ENCODE measurements at regions not wholly inside any gene's neighbourhood (a gene's known extent, or its start where the extent isn't known, plus 50 kb on each side); places are given as distances from the start of the nearest gene placed in this dataset.
A peak's percentile ranks its signal among the peaks of the same experiment; 100 is the strongest.

DNA sequence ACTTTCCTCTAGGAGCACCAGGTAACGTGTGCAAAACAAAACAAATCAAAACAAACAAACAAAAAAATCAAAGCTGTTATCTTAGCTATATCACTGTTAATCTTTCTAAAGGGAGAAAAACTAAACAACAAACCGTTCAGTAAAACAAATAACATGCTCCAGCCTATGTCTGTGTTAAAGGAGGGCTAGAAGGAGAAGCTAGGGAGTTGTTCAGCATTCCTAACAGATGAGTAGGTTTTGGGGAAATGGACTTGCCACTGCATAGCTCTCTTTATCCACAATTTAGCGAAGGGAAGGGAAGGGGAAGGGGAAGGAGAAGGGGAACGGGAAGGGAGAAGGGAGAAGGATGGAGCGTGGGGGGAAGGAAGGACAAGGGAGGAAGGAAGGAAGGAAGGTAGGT is 134.2 kb upstream of the AKR1E2 start:
- ATAC-seq (no peak), DNase-seq (ENCODE audit: low spot score) (no peak)

- no peak for ATAC-seq
- DNase-seq (ENCODE audit: low spot score) = no peak
Measured at GRCh38 chr10:4691301-4691700, 134.7 kb upstream of the AKR1E2 start.

DNA sequence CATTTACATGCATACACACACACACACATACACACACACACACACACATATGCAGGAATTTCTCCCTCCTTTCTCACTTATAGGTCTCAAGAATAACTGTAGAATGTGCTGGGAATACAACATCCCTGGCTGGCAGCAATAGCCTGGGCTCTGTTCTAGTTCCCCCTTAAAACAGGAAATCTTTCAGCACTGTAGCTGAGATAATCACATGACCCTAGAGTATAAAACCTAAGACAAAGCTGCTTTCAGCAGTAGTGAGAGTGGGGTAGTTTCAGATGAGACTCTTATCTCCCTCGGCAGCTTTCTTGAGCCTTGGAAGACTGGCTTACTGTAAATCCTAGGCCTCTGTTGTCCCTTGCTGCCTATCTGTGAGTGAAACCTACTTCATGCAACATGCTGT is 137.4 kb upstream of the AKR1E2 start:
- peak; percentile 31 for ATAC-seq

DNA sequence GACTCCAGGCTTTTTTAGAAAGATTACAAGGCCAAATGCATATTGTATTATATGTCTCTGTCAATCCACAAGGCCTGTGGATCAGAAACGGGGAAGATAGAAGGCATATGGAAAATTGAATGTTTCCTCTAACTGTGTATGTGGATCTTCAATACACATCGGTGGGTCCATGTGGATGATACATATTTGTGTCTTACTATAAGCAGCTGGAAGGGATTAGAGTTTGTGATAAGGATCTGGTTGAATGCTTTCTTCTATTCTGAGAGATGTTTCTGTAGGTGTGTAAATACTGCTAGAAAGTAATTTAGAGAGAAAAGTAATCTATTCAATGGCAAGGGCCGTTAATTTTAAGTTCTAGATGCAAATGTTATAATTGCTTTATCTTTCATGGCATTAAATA is 137.8 kb upstream of the AKR1E2 start:
- ATAC-seq (no peak), DNase-seq (ENCODE audit: low spot score) (no peak)

More for the DNA sequence above, 137.4 kb upstream of the AKR1E2 start:
- DNase-seq (ENCODE audit: low spot score) = no peak

DNA sequence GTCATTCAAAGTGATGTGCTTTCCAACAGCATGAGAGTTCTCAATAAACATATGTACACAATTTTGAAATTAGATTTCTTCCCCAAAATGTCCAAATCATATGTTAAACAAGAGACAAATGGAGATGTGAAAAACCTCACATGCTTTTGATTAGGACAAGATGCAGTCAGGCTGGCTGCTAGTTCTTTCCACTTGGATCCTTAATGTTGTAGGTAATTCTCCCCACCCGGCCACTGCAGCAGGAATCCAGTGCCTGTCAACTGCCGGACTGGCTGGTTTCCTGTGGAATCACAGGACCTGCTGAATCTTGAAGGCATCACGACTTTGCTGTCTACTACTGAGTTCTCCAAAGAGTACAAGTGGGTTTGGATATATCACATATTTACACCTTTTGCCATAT is 138.6 kb upstream of the AKR1E2 start:
- no peak for DNase-seq (ENCODE audit: low spot score)
- ATAC-seq = no peak

DNA sequence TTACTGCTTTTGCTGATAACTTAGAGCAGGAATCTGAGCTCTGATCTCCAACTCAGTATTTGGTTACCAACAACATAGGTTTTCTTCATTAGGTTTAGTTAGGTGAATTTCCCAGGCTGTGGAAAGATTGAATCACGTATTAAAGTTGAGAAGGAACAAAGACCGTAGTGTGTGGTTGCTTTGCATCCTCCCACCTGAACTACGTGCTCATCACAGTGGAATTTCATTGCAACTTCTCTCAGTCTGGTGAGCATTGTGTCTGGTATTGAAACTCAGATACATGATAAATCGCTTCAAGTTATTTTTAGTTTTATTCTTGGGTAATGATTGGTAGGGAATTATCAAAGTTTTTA is 139.4 kb upstream of the AKR1E2 start:
- ATAC-seq (no peak), DNase-seq (ENCODE audit: low spot score) (no peak)

DNA sequence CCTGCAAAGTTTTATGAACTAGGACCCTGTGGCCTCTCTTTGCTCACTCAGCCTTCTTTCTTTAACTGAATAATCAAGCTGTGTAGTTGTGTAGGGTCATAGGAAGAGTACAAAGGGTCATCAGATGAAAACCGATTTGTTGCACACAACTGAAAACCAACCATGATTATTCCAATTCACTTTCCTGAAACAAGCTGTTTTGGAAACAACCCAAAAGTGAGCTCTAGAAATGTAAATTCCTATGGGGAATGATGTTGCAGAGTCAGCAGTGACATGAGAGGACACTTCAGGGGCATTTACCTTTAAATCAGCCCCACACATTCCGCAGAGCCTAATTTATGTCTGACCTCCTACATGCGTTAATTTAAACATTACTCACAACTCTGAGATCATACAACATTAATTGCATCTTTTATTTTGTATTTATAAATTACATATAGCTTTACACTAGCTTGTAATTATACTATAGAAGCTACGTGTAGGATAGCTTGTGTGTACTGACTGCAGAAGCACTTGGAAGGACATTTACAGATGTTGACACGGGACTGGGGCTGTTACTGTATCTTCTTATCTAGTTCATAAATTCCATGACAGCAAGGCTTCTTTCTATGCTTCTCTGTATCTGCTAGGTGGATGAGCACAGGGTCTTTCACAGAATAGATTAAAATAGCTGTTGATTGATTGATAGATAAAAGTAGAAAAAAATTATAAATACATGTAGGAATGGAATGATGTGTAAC is 139.9 kb upstream of the AKR1E2 start:
- ATAC-seq (no peak), DNase-seq (ENCODE audit: low spot score) (no peak)

DNA sequence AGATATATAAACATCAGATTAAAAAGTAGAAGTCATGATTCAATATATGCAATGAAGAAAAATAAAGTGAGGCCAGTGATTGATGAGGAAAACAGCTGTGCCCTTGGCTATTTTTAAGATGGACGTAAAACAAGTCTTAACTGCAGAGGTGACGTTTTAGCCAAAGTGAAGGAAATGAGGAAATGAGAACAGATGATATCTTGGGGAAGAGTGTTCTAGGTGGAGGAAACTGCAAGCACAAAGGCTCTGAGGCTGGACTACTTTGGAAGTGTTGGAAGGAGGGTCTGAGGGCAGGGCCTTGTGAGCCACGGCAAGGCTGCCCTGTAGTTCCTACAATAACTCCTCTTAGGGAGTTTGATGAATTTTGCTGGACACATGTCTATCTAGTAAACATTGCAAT is 140.5 kb upstream of the AKR1E2 start:
- DNase-seq (ENCODE audit: low spot score) (no peak), ATAC-seq (no peak)

- no peak for DNase-seq (ENCODE audit: low spot score)
- ATAC-seq = no peak
Measured at GRCh38 chr10:4684434-4684833, 141.6 kb upstream of the AKR1E2 start.

DNA sequence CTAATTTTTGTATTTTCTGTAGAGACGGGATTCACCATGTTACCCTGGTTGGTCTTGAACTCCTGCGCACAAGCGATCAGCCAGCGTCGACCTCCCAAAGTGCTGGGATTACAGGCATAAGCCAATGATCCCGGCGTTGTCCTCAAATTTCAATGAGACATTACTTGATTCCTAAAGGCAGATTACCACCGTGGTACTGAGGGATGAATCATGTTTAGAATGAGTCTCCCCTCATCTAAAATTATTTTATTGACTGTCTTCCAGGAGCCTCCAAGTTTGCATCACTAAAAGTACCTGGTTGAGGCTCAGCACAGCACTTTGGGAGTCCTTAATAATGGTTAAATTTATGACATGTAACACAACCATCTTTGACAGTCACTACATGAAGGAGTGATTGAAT is 142.2 kb upstream of the AKR1E2 start:
- DNase-seq (ENCODE audit: low spot score) (no peak), ATAC-seq (no peak)

DNA sequence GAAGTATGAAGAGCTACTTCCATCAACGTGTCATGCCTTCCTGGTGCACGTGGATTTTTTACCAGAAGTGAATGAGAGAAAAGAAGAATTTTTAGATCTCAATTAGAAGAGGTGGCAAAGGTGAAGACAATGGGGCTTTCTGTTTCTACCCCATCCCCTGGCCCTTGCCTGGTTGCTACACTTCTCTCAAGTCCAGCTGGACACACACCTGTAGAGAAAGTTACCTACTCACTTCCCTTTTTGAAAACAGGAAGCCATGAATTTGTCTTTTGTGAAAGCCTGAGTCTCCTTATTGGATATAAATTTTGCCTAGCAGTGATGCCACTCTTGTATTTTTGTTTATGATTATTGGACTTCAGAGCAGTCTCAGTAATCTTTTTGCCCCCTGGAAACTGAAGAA is 142.9 kb upstream of the AKR1E2 start:
- ATAC-seq (no peak), DNase-seq (ENCODE audit: low spot score) (no peak)

GRCh38 chr10:4678951-4679671 is 146.9 kb upstream of the AKR1E2 start:
- ATAC-seq (peak; percentile 33), DNase-seq (ENCODE audit: low spot score) (no peak)

- DNase-seq (ENCODE audit: low spot score) = no peak
- peak; percentile 54 for ATAC-seq
Measured at GRCh38 chr10:4678023-4678950, 147.7 kb upstream of the AKR1E2 start.

- peak; percentile 68 for ATAC-seq
- no peak for DNase-seq (ENCODE audit: low spot score)
Measured at GRCh38 chr10:4677296-4678021, 148.5 kb upstream of the AKR1E2 start.

DNA sequence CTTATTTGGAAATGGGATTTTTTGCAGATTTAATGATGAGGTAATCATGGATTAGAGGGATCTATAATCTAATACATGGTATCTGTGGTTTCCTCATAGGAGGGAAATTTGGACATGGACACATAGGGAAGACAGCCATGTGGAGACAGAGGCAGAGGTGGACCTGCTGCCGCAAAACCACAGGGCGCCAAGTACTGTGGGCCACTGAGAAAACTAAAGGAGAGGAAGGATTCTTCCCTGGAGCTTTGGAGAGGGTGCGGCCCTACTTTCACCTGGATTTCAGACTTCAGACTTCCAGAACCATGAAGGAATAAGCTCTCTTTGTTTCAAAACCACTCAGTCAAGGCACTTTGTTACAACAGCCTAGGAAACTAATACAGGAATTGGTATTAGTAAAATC is 149.4 kb upstream of the AKR1E2 start:
- ATAC-seq (no peak), DNase-seq (ENCODE audit: low spot score) (no peak)

GRCh38 chr10:4675808-4676207 is 150.2 kb upstream of the AKR1E2 start:
- no peak for DNase-seq (ENCODE audit: low spot score)
- ATAC-seq = no peak

DNA sequence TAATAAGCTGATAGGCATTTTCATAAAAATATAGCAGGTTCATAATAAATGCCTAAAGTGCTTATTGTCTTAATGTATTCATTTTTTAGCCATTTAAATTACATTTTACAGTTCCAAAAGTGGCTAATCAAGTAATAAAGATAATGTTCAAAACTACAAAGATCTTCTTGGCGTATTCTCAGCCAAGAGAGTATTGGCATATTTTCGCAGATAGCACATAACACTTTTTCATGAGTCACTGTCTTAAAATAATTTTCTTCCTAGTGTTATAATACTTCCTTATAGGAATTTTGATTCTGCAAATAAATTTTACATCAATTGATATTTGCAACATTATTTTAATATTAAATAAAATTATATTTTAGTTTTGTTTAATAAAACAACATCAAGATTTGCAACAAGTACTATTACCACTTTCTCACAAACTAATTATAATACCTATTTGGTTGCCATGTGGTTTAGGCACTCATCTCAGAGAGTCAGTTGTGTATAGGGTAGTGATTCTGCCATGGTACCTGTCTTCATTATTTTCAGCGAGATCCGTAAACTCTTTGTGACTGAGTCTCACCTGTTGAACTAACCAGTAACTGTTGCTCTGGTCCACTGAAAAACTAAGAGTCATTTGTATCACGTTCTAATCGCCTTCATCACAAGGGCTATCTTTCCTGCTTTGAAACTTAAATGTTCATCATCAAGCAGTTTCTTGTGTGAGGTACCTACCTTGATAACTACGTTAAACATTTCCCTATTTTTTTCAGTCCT is 152.5 kb upstream of the AKR1E2 start:
- DNase-seq (ENCODE audit: low spot score) = no peak
- ATAC-seq = no peak

GRCh38 chr10:4672201-4672600 is 153.8 kb upstream of the AKR1E2 start:
- ATAC-seq = no peak
- DNase-seq (ENCODE audit: low spot score) = no peak

DNA sequence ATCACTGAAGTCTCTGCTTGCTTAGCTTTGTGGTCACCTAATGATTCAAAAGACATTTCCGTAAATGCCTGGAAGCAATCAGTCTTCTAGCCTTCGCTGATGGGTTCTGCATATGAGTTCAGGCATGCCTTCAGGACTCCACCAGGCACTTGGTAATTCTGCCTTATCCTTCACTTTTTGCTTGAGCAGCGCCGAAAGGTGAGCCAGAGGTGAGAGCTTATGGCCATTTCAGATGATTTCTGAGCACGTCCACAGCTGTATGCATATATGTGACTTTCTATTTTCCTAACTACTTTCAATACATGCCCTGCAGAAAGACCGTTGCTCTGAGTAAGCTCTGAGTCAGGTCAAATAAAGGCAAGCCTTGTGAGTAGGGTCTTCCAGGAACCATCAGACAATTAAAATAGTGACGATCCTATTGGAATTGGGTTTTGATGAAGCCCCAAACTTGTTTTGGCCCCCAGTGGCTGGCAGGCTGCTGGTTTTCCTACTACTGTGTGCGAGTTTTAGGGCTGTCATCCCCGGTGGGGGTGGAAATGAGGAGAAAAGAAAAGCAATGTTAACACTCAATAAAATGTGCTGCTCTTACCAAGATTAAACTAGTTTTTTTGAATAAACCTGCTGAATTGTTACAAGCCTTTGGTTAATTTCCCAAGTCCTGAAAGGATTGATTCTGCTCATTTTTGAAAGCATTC is 154.4 kb upstream of the AKR1E2 start:
- DNase-seq (ENCODE audit: low spot score) (no peak), ATAC-seq (no peak)

DNA sequence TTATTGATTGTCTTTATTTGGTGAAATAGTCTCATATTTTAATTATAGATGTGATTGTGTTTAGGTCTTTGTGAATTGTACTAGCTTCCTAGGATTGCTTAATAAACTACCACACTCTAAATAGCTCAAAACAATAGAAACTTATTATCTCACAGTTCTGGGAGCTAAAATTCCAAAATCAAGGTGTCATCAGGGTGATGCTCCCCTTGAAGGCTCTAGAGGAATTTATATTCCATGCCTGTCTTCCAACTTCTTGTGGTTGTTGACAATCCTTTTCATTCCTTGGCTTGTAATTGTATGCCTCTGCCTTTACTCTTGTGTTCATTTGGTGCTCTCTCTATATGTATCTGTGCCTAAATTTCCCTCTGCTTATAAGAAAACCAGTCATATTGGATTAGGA is 155.3 kb upstream of the AKR1E2 start:
- ATAC-seq = no peak
- DNase-seq (ENCODE audit: low spot score) = no peak
